OCI-LY7 (cell line): ENCODE measurements at regions not wholly inside any gene's neighbourhood (a gene's known extent, or its start where the extent isn't known, plus 50 kb on each side); places are given as distances from the start of the nearest gene placed in this dataset.
"Not testable (repeated sequence)": the region's sequence is repeated elsewhere in the genome, so short reads cannot be mapped to it uniquely, and the experiment has no call there.

Experiments used
- BruUV-seq: library from RNA; stranded (reverse); fragments of 400-500 nt; replicated peaks from 2 replicates; lab custom pipeline; 2021; lab: Mats Ljungman, UMichigan
- CTCF ChIA-PET: fragments of 300-600 bp; sonication (Branson Sonifier 250); formaldehyde crosslinking; loops from one replicate; lab custom pipeline; 2022; ENCODE audit warnings: antibody characterized with exemption; ENCODE audit not compliant: unreplicated experiment; lab: Charles Lee
- POLR2A ChIA-PET: fragments of 300-600 bp; sonication (Branson Sonifier 250); formaldehyde crosslinking; loops from one replicate; lab custom pipeline; 2022; ENCODE audit warnings: antibody characterized with exemption; lab: Charles Lee
- DNase-seq: peaks from one replicate; pipeline ENCODE4 v3.0.0-alpha.2; 2015; ENCODE audit warnings: low spot score
- H2AFZ ChIP-seq: fragments of 200-600 bp; sonication (generic), shearing (Covaris generic); 2 replicates; pipeline ENCODE4 v1.6.1; 2014; ENCODE audit warnings: mild to moderate bottlenecking, antibody characterized with exemption, low read length, moderate library complexity
- H3K27ac ChIP-seq: fragments of 200-600 bp; sonication (generic); 2 replicates; pipeline ENCODE4 v1.5.1; 2014; ENCODE audit warnings: mixed run types, low read depth, mild to moderate bottlenecking, moderate library complexity, low read length, inconsistent platforms; ENCODE audit not compliant: poor library complexity, severe bottlenecking
- H3K36me3 ChIP-seq: fragments of 200-600 bp; sonication (generic); 2 replicates; pipeline ENCODE4 v1.6.1; 2014; ENCODE audit warnings: mild to moderate bottlenecking, antibody characterized with exemption, low read length, moderate library complexity, mixed read lengths; ENCODE audit not compliant: insufficient read depth
- H3K4me1 ChIP-seq: fragments of 200-600 bp; sonication (generic); 2 replicates; pipeline ENCODE4 v1.5.1; 2014; ENCODE audit warnings: mild to moderate bottlenecking, low read length; ENCODE audit not compliant: insufficient read depth, poor library complexity, severe bottlenecking
- H3K4me2 ChIP-seq: fragments of 200-600 bp; sonication (generic); 2 replicates; pipeline ENCODE4 v1.6.1; 2014; ENCODE audit warnings: mild to moderate bottlenecking, low read length
- H3K4me3 ChIP-seq: fragments of 200-600 bp; sonication (generic); 2 replicates; pipeline ENCODE4 v1.5.1; 2014; ENCODE audit warnings: mild to moderate bottlenecking, low read depth, low read length; ENCODE audit not compliant: poor library complexity, severe bottlenecking
- H3K79me2 ChIP-seq: fragments of 200-600 bp; sonication (generic); 2 replicates; pipeline ENCODE4 v1.6.1; 2016; ENCODE audit warnings: low read depth, mild to moderate bottlenecking, low read length, moderate library complexity, mixed read lengths; ENCODE audit not compliant: insufficient read depth
- H3K9me2 ChIP-seq: fragments of 200-600 bp; sonication (generic); 2 replicates; pipeline ENCODE4 v1.6.1; 2016; ENCODE audit warnings: mild to moderate bottlenecking, low read length, mixed read lengths; ENCODE audit not compliant: insufficient read depth
- H3K9me3 ChIP-seq: fragments of 200-600 bp; sonication (generic); 2 replicates; pipeline ENCODE4 v1.6.1; 2014; ENCODE audit warnings: mild to moderate bottlenecking, mixed run types, low read length, mixed read lengths
- H4K20me1 ChIP-seq: fragments of 200-600 bp; sonication (generic); 2 replicates; pipeline ENCODE4 v1.6.1; 2014; ENCODE audit warnings: mild to moderate bottlenecking, antibody characterized with exemption, low read length, moderate library complexity, mixed read lengths; ENCODE audit not compliant: insufficient read depth
- EZH2phosphoT487 ChIP-seq: fragments of 200-600 bp; sonication (generic); IDR thresholded peaks from 2 replicates; pipeline ENCODE4 v1.6.1; 2018; ENCODE audit warnings: low read depth, borderline replicate concordance, mild to moderate bottlenecking, mixed run types, antibody characterized with exemption, low read length, moderate library complexity, mixed read lengths
- intact Hi-C: fragments of 100-400 bp; cut with micrococcal nuclease; formaldehyde crosslinking; loops from one replicate; pipeline ENCODE4 v1.10.0; 2022; ENCODE audit not compliant: unreplicated experiment
- TF ChIP-seq, protein P1 (sequence below): fragments of 200-600 bp; sonication (generic); conservative IDR thresholded peaks from 2 replicates; pipeline ENCODE4 v1.5.1; 2014; ENCODE audit warnings: mild to moderate bottlenecking, antibody characterized with exemption, low read length, moderate library complexity, mixed read lengths

DNA sequence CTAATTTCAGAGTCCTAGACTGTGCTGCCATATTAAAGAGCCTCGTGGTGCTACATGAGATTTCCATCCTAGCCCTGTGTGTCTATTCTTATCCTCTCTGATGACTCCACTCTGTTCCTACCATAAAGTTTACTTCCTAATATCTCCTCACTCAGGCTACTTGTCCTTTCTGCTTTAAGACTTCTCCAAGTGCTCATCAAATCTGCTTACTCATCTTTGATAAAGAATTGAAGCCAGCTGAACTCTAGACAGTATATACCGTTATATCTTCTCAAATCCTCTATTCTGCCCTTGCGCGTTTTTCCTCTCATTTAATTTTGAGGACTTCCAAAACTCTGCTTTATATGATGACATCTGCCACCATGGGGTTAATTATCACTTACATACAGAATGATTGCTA is 539.5 kb downstream of the HAPSTR1 start:
- Histone ChIP-seq H3K9me3 (no peaks in the 10 kb centered on the region), H3K36me3 (no peaks in the 10 kb centered on the region), H4K20me1 (no peaks in the 10 kb centered on the region), H3K4me2 (no peak overlapping the region), H3K79me2 (no peaks in the 10 kb centered on the region), H3K9me2 (no peaks in the 10 kb centered on the region), H2AFZ (no peak overlapping the region), H3K4me1 (no peaks in the 10 kb centered on the region), H3K4me3 (no peak overlapping the region), H3K27ac (no peak overlapping the region)
- ChIA-PET POLR2A (no interaction called here), CTCF (no interaction called here)
- intact Hi-C loops: no loop called here
- TF ChIP-seq, protein P1, sequence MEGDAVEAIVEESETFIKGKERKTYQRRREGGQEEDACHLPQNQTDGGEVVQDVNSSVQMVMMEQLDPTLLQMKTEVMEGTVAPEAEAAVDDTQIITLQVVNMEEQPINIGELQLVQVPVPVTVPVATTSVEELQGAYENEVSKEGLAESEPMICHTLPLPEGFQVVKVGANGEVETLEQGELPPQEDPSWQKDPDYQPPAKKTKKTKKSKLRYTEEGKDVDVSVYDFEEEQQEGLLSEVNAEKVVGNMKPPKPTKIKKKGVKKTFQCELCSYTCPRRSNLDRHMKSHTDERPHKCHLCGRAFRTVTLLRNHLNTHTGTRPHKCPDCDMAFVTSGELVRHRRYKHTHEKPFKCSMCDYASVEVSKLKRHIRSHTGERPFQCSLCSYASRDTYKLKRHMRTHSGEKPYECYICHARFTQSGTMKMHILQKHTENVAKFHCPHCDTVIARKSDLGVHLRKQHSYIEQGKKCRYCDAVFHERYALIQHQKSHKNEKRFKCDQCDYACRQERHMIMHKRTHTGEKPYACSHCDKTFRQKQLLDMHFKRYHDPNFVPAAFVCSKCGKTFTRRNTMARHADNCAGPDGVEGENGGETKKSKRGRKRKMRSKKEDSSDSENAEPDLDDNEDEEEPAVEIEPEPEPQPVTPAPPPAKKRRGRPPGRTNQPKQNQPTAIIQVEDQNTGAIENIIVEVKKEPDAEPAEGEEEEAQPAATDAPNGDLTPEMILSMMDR: no peak
- TF ChIP-seq EZH2phosphoT487: no peak
- DNase-seq: no peak
- no TSS peak for BruUV-seq

- ChIA-PET POLR2A (no interaction called here), CTCF (no interaction called here)
- H4K20me1 ChIP-seq: no peaks in the 10 kb centered on the region
- no peak overlapping the region for H3K4me3 ChIP-seq
- no TSS peak for BruUV-seq
- intact Hi-C loops: no loop called here
- no peaks in the 10 kb centered on the region for H3K36me3 ChIP-seq
- TF ChIP-seq, protein P1: no peak
- no peak for TF ChIP-seq EZH2phosphoT487
- no peaks in the 10 kb centered on the region for H3K9me3 ChIP-seq
- no peaks in the 10 kb centered on the region for H3K4me1 ChIP-seq
- H2AFZ ChIP-seq: no peak overlapping the region
- no peak for DNase-seq
- no peaks in the 10 kb centered on the region for H3K9me2 ChIP-seq
- no peak overlapping the region for H3K27ac ChIP-seq
- no peak overlapping the region for H3K4me2 ChIP-seq
- no peaks in the 10 kb centered on the region for H3K79me2 ChIP-seq
Measured at GRCh38 chr16:9633844-9634243, 542.4 kb downstream of the HAPSTR1 start.

- H3K9me3 ChIP-seq, H3K4me3 ChIP-seq, DNase-seq, H3K4me1 ChIP-seq, H3K27ac ChIP-seq, CTCF ChIA-PET, H3K36me3 ChIP-seq, H3K9me2 ChIP-seq, H3K79me2 ChIP-seq, H4K20me1 ChIP-seq, H3K4me2 ChIP-seq, H2AFZ ChIP-seq, BruUV-seq, intact Hi-C loops: not testable (repeated sequence)
- POLR2A ChIA-PET: interaction anchor here (0.6 kb wide), 1 partner anchor 240 kb away, joined by 3 read pairs; no protein-coding TSS in a partner anchor
Measured at GRCh38 chr16:9635150-9635720, 543.8 kb downstream of the HAPSTR1 start.
